ENCODE measurements at regions not wholly inside any gene's neighbourhood (a gene's known extent, or its start where the extent isn't known, plus 50 kb on each side); places are given as distances from the start of the nearest gene placed in this dataset.

DNA sequence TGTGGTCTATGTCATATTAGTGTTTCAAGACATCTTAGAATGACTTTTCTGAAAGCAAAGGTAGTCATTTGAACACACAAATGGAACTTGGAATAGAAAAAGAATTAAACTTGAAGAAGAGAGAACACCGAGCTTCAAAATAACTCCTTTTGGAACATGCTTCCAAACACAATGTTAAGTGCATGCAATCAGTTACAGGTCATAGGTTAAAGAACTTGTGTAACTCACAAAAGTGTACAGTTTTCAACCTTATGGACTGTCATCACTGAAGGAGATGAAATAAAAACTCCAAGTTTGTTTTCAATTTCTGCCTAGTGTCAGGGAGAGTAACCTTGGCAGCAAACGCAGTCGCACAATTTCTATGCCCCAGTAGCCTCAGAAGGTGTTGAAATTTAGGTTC is 192.9 kb upstream of the NECTIN3 start:
- intact Hi-C loops (cut with micrococcal nuclease; ENCODE audit: unreplicated experiment) = no loop called here
- no peaks in the 10 kb centered on the region for H3K4me1 ChIP-seq (ENCODE audit: insufficient read depth, low read length, poor library complexity, severe bottlenecking)
- H2AFZ ChIP-seq (ENCODE audit: low read length) = no peak overlapping the region
- no peak for DNase-seq (ENCODE audit: low spot score)
- ChIA-PET POLR2A (no interaction called here), CTCF (ENCODE audit: unreplicated experiment) (no interaction called here)
- H3K9me2 ChIP-seq (ENCODE audit: insufficient read depth, low read length) = no peaks in the 10 kb centered on the region
- no peaks in the 10 kb centered on the region for H3K9me3 ChIP-seq (ENCODE audit: low read length)
- H3K4me2 ChIP-seq (ENCODE audit: low read length) = no peak overlapping the region
- H4K20me1 ChIP-seq (ENCODE audit: insufficient read depth, low read length) = no peaks in the 10 kb centered on the region
- TF ChIP-seq EZH2phosphoT487 (IDR thresholded peaks at IDR 0.05; ENCODE audit: borderline replicate concordance, low read depth, low read length) = no peak
- TF ChIP-seq CTCF (conservative IDR thresholded peaks at IDR 0.05; ENCODE audit: low read length) = no peak
- H3K36me3 ChIP-seq (ENCODE audit: insufficient read depth, low read length) = no peaks in the 10 kb centered on the region
- no peaks in the 10 kb centered on the region for H3K79me2 ChIP-seq (ENCODE audit: insufficient read depth, low read depth, low read length)
- no TSS peak for BruUV-seq (replicated peaks)
- no peak overlapping the region for H3K4me3 ChIP-seq (ENCODE audit: low read depth, low read length, poor library complexity, severe bottlenecking)
- no peak overlapping the region for H3K27ac ChIP-seq (ENCODE audit: low read depth, low read length, poor library complexity, severe bottlenecking)

- Histone ChIP-seq H4K20me1 (ENCODE audit: insufficient read depth, low read length) (no peaks in the 10 kb centered on the region), H2AFZ (ENCODE audit: low read length) (no peak overlapping the region), H3K9me2 (ENCODE audit: insufficient read depth, low read length) (no peaks in the 10 kb centered on the region), H3K9me3 (ENCODE audit: low read length) (no peaks in the 10 kb centered on the region), H3K4me2 (ENCODE audit: low read length) (no peak overlapping the region), H3K36me3 (ENCODE audit: insufficient read depth, low read length) (no peaks in the 10 kb centered on the region), H3K79me2 (ENCODE audit: insufficient read depth, low read depth, low read length) (no peaks in the 10 kb centered on the region), H3K4me3 (ENCODE audit: low read depth, low read length, poor library complexity, severe bottlenecking) (no peak overlapping the region), H3K27ac (ENCODE audit: low read depth, low read length, poor library complexity, severe bottlenecking) (no peak overlapping the region), H3K4me1 (ENCODE audit: insufficient read depth, low read length, poor library complexity, severe bottlenecking) (no peaks in the 10 kb centered on the region)
- POLR2A ChIA-PET = no interaction called here
- DNase-seq (ENCODE audit: low spot score) = peak; percentile 8
- CTCF ChIA-PET (ENCODE audit: unreplicated experiment) = no interaction called here
- intact Hi-C loops (cut with micrococcal nuclease; ENCODE audit: unreplicated experiment) = no loop called here
- no TSS peak for BruUV-seq (replicated peaks)
- TF ChIP-seq EZH2phosphoT487 (IDR thresholded peaks at IDR 0.05; ENCODE audit: borderline replicate concordance, low read depth, low read length) (no peak), CTCF (conservative IDR thresholded peaks at IDR 0.05; ENCODE audit: low read length) (peak; percentile 58)
Observed at GRCh38 chr3:110881069-110881468, 190.5 kb upstream of the NECTIN3 start.

GRCh38 chr3:110886222-110886893 is 185.3 kb upstream of the NECTIN3 start:
- BruUV-seq (replicated peaks) = no TSS peak
- Histone ChIP-seq H3K4me1 (ENCODE audit: insufficient read depth, low read length, poor library complexity, severe bottlenecking) (no peaks in the 10 kb centered on the region), H3K4me3 (ENCODE audit: low read depth, low read length, poor library complexity, severe bottlenecking) (no peak overlapping the region), H3K9me3 (ENCODE audit: low read length) (no peaks in the 10 kb centered on the region), H2AFZ (ENCODE audit: low read length) (no peak overlapping the region), H3K9me2 (ENCODE audit: insufficient read depth, low read length) (no peaks in the 10 kb centered on the region), H4K20me1 (ENCODE audit: insufficient read depth, low read length) (no peaks in the 10 kb centered on the region), H3K36me3 (ENCODE audit: insufficient read depth, low read length) (no peaks in the 10 kb centered on the region), H3K79me2 (ENCODE audit: insufficient read depth, low read depth, low read length) (no peaks in the 10 kb centered on the region), H3K4me2 (ENCODE audit: low read length) (no peak overlapping the region), H3K27ac (ENCODE audit: low read depth, low read length, poor library complexity, severe bottlenecking) (no peak overlapping the region)
- no peak for DNase-seq (ENCODE audit: low spot score)
- TF ChIP-seq EZH2phosphoT487 (IDR thresholded peaks at IDR 0.05; ENCODE audit: borderline replicate concordance, low read depth, low read length) = no peak
- no peak for TF ChIP-seq CTCF (conservative IDR thresholded peaks at IDR 0.05; ENCODE audit: low read length)
- ChIA-PET CTCF (ENCODE audit: unreplicated experiment) (no interaction called here), POLR2A (interaction anchor here (0.7 kb wide), 1 partner anchor 409 kb away, joined by 4 read pairs; no protein-coding TSS in a partner anchor)
- intact Hi-C loops (cut with micrococcal nuclease; ENCODE audit: unreplicated experiment) = no loop called here
